LNCaP clone FGC (cell line): ENCODE measurements at regions not wholly inside any gene's neighbourhood (a gene's known extent, or its start where the extent isn't known, plus 50 kb on each side); places are given as distances from the start of the nearest gene placed in this dataset.

Source experiments
- DNase-seq: peaks from one replicate; pipeline ENCODE4 v3.0.0-alpha.2; 2011; ENCODE audit warnings: low read depth
- H3K4me3 ChIP-seq: 2 replicates; pipeline ENCODE4 v1.5.1; 2011; ENCODE audit warnings: mild to moderate bottlenecking, low read depth, low read length, control low read depth
- TF ChIP-seq, protein P1 (sequence below): IDR thresholded peaks from 2 replicates; pipeline ENCODE4 v1.5.1; 2012; ENCODE audit warnings: mild to moderate bottlenecking; ENCODE audit not compliant: control insufficient read depth, insufficient read depth; ENCODE audit errors: extremely low read depth

- DNase-seq, result no peak
- no peak overlapping the region for H3K4me3 ChIP-seq
- TF ChIP-seq, protein P1, sequence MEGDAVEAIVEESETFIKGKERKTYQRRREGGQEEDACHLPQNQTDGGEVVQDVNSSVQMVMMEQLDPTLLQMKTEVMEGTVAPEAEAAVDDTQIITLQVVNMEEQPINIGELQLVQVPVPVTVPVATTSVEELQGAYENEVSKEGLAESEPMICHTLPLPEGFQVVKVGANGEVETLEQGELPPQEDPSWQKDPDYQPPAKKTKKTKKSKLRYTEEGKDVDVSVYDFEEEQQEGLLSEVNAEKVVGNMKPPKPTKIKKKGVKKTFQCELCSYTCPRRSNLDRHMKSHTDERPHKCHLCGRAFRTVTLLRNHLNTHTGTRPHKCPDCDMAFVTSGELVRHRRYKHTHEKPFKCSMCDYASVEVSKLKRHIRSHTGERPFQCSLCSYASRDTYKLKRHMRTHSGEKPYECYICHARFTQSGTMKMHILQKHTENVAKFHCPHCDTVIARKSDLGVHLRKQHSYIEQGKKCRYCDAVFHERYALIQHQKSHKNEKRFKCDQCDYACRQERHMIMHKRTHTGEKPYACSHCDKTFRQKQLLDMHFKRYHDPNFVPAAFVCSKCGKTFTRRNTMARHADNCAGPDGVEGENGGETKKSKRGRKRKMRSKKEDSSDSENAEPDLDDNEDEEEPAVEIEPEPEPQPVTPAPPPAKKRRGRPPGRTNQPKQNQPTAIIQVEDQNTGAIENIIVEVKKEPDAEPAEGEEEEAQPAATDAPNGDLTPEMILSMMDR, result no peak
These were observed 220.7 kb downstream of the DRD1 start for GRCh38 chr5:175223291-175223690.

GRCh38 chr5:175222621-175223020, 221.4 kb downstream of the DRD1 start:
- TF ChIP-seq, protein P1, result no peak
- no peak for DNase-seq
- no peak overlapping the region for H3K4me3 ChIP-seq

DNA sequence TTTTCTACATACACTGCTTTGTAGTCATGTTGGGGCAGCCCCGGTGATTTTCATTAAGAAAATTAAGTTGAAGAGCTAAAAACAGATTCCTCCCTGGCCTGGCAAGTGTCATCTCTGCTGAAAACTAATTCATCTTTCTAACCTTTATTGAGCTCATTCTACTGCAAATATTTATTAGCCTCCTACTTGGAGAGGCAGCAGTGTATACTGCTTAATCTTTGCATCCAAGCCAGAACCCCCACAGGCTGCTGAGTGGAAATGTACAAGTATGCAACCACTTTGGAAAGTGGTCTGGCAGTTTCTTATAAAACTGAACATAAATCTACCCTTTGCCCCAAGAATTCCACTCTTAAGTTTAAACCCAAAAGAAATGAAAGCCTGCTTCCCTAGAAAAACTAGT, 223.4 kb downstream of the DRD1 start:
- no peak for DNase-seq
- TF ChIP-seq, protein P1, result no peak
- no peak overlapping the region for H3K4me3 ChIP-seq

DNA sequence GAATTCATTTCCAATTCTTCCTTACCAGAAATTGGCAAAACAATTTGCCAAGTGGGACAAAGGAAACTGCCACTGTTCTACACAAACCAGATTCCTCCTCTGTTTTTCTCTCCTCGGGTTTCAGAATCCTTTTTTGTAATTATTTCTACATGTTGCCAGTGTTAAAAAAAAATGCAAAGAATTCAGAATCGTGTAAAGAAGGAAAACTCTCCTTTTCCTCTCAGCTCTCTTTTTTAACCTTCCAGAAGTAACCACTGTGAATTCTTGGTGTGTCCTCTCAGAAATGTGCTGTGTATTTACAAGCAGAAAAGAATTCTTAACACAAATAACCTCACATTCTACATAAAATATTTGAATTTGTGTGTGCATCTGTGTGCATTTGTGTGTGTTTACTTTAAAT, 224.6 kb downstream of the DRD1 start:
- no peak for DNase-seq
- TF ChIP-seq, protein P1, result no peak
- H3K4me3 ChIP-seq, result no peak overlapping the region

GRCh38 chr5:175216991-175217390, 227.0 kb downstream of the DRD1 start:
- no peak overlapping the region for H3K4me3 ChIP-seq
- TF ChIP-seq, protein P1, result no peak
- no peak for DNase-seq

- H3K4me3 ChIP-seq, result no peak overlapping the region
- TF ChIP-seq, protein P1, result no peak
- no peak for DNase-seq
These were observed 228.1 kb downstream of the DRD1 start for GRCh38 chr5:175215906-175216305.

- H3K4me3 ChIP-seq, result no peak overlapping the region
- TF ChIP-seq, protein P1, result no peak
- no peak for DNase-seq
These were observed 229.8 kb downstream of the DRD1 start for GRCh38 chr5:175214152-175214551.
